NCI-H226 (cell line): ENCODE measurements at regions not wholly inside any gene's neighbourhood (a gene's known extent, or its start where the extent isn't known, plus 50 kb on each side); places are given as distances from the start of the nearest gene placed in this dataset.

Experiments used
- DNase-seq: peaks from one replicate; pipeline ENCODE4 v3.0.0-alpha.2; 2015

DNA sequence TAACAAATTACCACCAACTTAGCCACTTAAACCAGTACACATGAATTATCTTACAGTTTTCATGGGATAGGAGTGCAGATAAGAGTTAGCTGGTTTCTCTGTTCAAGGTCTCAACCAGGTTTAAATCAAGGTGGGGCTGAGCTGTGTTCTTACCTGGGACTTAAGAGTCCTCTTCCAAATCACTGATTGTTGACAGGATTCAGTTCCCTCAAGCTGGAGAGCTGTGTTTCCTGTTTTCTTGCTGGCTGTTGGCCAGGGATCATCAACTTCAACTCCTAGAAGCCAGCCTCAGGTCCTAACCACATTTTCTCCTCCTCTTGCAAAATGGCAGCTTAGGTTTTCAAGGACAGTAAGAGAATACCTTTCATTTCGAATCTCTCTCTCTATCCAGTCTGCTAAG, 123.8 kb upstream of the CHRM3 start:
- no peak for DNase-seq

- DNase-seq = no peak
These were observed 124.8 kb upstream of the CHRM3 start for GRCh38 chr1:239261521-239261920.

DNA sequence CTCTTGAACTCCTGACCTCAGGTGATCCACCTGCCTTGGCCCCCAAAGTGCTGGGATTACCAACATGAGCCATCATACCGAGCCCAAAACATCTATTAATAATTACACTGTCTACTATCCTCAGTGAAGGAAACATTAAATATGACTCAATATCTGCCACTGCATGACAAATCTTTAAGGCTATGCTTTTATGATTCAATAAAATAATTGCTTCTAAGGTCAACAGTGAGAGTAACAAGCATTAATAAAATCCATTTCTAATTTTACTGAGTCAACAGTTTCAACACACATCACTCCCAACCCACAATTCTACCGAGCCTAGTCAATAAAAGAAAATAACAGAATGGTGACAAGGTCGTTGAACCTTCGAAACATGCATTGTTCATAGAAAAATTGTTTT, 125.5 kb upstream of the CHRM3 start:
- no peak for DNase-seq

- no peak for DNase-seq
These were observed 130.7 kb upstream of the CHRM3 start for GRCh38 chr1:239255628-239256160.

DNA sequence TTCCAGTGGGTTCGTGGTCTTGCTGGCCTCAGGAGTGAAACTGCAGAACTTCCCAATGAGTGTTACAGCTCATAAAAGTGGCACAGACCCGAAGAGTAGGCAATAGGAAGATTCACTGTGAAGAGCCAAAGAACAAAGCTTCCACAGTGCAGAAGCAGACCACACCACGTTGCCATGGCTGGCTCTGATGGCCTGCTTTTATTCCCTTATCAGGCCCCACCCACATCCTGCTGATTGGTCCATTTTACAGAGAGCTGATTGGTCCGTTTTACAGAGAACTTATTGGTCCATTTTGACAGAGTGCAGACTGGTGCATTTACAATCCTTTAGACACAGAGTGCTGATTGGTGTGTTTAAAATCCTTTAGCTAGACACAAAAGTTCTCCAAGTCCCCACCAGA, 131.4 kb upstream of the CHRM3 start:
- DNase-seq = no peak

GRCh38 chr1:239253032-239253431, 133.3 kb upstream of the CHRM3 start:
- DNase-seq = no peak

DNA sequence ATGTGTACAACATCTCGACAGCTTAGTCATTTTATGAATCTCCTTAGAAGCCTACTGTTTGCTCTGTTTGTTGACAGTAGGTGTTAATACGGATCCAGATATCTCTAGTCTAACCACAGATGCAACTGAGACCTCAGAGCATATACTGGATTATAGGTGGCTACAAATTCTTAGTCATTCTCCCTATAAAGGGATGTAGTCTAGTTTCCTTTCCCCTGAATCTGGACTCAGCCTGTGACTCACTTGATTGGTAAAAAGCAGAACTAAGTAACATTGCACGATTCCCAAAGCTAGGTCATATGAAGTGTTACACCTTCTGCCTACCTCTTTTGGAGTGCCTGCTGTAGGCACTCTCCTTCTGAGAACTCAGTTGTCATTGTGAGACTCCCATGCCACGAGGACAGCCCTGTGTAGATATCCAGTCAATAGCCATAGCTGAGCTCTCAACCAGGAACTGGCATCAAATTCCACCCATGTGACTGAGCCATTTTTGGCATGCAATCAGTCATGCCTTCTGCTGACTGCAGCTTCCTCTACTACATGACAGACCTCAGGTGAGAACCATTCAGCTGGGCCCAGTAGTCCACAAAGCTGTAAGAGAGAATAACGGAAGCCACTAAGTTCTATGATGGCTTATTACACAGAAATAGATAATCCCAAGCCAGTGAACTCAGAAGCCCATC, 135.9 kb upstream of the CHRM3 start:
- peak; percentile 2 for DNase-seq

DNA sequence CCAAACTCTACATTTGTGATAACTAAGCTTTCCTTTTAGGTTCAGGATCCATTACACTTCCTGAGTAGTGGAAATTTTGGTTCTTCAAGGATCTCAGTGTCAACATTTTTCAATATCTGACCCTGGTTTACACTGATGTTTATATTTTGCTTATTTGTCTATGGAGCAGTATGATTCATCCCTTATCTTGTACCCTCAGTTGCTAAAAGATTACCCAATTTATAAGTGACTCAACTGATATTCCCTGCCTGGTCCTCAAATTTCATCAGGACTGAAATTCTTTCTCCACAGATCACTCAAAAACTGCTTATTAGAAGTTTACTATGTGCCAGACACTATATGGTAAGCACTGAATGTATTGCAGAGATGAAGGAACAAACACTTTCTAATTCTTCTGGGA, 139.1 kb upstream of the CHRM3 start:
- peak; percentile 48 for DNase-seq

DNA sequence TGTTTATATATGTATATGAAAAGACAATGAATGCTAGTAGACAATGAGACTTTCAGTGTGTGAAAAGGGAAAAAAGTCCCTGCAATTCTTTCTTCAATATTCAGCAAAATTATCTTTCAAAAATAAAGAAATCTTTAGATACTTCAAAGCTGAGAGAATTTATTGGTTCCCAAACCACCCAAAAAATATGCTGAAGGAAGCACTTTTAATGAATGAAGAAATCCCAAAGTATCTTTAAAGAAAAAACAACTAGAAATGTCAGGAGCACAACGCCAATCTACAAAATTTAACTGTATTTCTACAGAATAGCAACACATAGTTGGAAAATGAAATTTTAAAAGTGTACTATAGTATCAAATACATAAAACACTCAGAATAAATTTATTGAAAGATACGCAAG, 142.3 kb upstream of the CHRM3 start:
- no peak for DNase-seq

DNA sequence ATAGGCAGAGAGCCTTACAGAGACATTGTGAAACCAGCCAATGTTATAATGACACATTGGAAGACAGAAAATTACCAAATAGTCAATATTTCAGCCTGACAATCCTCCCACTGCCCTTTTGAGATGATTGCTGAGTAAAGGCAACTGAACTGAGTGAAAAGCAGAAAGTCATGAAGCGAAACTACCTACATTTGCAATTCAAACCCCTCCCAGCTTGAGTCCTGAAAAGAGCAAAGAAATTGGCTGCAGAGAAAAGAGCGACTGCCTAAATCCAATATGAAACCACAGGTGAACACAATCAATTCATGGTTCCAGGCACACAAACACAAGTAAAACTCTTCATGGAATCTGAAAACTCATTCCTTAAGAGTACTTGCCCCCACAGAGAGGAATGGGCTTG, 143.4 kb upstream of the CHRM3 start:
- no peak for DNase-seq

DNA sequence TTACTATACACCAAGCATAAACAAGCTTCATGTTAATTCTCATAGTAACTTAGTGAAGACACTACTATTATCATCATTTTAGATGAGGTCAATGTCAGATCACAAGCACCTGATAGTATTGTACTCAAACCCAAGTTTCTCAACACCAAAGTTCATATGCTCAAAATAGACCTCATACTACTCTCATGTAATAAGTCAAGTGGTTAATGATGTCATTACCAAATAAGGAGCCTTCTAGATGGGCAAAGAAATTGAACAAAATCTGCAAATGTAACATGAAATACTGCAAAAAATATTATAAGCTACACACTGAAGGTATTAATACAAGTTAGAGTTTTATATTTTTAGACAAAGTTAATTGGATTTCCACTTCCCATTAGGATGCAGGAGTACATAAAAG, 144.0 kb upstream of the CHRM3 start:
- DNase-seq = no peak

DNA sequence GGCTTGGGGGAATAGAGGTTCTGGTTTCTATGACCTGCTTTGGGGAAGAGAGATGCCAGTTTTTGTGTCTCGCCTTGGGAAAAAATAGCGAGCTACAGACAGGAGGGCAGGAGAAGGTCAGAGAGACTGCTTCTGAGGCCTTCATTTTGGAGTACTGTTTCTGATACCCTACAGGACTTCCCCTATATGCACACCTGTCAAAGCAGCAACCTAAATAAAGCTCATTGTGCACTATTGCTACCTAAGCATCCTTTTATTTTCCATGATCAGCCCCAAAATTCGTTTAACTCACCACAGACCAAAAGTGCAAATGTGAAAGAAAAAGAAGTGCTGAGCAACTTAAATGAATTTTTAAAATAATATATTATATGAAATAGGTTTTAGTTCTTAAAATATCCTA, 145.6 kb upstream of the CHRM3 start:
- DNase-seq = no peak

DNA sequence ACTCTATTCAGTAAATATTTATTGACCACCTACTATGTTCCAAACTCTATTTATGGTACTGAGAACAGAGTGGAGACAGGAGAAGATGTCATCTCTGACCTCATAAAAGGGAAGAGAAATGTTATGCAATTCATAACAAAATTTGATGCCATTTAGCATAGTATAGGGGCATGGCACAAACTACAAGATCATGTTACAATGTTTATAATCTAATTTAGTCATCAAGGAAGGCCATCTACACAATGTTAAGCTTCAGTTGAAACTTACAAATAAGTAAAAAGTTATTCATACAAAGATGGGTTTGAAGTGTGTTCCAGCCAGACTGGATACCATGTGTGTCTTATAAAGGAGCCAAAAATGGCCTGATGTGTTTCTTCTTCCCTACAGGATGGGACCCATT, 146.8 kb upstream of the CHRM3 start:
- no peak for DNase-seq

- no peak for DNase-seq
These were observed 148.5 kb upstream of the CHRM3 start for GRCh38 chr1:239237912-239238311.

GRCh38 chr1:239233626-239234025, 152.7 kb upstream of the CHRM3 start:
- no peak for DNase-seq

GRCh38 chr1:239232921-239233320, 153.4 kb upstream of the CHRM3 start:
- no peak for DNase-seq

DNA sequence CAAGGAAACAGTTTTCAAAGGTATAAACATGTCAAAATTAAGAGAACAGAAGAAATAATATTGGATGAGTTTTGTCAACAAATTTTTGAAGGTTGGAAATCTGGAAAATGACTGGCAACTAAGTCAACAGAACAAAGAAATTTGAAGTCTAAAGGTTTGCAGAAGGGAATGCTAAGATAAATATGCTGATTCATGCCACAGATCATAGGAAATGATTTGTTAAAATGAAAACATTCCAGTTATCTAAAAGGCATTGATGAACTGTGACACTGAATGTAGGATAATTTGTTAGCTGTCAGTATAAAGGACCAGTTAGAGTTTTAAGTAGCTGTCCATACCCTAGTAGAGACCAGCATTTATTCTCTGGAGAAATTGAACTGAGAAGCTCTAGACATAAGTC, 157.9 kb upstream of the CHRM3 start:
- no peak for DNase-seq

DNA sequence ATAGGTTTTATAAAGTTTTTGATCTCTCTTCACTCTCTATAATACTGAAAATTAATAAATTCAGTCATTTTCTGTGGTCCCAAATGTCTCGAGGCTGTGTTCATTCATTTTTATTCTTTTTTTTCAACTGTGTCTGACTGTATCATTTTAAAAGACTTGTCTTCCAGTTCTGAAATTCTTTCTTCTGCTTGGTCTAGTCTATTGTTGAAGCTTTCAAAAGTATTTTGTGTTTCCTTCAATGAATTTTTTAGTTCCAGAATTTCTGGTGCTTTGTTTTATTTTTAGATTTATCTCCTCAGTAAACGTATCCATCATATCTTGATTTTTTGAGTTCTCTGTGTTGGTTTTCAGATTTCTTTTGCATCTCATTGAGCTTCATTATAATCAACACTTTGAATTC, 161.0 kb upstream of the CHRM3 start:
- DNase-seq = no peak

DNA sequence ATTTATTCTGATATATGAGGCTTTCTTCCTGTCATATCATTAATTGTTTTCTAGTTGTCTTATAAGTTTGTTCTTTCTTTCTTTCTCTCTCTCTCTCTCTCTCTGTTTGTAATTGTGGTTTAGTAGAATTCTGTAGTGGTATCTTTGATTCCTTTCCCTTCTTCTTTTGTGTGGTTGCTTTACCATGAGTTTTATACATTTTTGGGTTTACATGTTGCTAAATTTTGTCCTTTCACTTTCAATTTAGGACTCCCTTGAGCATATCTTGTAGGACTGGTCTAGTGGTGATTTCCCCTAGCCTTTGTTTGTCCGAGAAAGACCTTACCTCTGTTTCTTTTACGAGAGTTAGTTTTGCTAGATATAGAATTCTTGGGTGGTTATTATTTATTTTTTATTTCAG, 162.3 kb upstream of the CHRM3 start:
- DNase-seq = no peak

DNA sequence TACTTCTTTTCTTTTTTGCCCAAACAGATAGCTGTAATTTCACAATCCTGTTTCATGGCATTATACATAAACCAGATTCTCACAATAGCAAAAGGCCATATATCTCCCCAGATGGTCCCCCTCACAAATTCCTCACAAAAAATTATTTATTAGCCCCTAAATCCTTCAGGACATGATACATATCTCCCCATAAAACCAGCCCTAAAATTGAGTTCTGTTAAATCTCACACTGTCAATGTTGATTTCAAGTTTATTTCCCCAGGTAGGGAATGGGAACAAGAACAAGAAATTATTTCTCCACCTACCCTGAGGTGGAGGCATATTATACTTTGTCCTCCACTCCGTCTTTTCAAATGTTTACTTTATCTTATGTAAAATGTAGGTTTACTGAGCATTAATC, 163.4 kb upstream of the CHRM3 start:
- no peak for DNase-seq

GRCh38 chr1:239221656-239222055, 164.7 kb upstream of the CHRM3 start:
- no peak for DNase-seq

DNA sequence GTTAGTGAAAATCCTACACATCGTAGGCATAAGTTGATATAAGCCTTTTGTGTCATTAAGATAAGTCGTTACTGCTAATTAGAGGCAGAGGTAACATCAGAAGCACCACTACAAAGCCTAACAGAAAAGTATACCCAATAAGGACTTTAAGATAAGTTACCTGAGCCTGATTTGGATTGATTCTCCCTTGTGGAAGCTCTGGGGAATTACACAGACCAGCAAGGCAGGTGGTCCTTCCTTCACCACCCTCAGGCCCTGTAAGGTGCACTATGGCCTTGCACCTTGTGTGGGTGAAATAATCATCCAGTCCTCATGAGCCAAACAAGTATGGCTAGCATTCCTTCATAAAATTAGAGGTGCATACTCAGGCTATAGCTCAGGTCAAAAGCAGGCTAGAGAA, 166.7 kb upstream of the CHRM3 start:
- DNase-seq = no peak

- peak; percentile 11 for DNase-seq
These were observed 168.1 kb upstream of the CHRM3 start for GRCh38 chr1:239218301-239218700.

DNA sequence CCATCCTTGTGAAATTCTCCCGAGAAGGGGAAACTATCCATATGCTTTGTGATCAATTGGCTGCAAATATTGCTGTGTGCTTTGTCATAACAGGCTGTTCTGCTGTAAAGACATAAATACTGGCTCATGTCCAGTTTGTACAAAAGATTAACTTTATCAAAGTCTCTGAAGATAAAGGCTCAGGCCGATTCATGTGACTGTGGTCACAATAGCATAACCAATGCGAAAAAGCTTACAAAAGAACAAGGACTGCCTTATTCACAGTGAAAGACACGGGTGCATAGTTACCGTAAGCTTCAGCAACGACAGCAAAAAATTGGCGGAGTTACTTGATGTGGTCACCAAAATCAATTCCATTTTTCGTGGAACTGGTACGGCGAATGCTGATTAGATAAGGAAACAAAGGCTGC, 173.6 kb upstream of the CHRM3 start:
- no peak for DNase-seq

DNA sequence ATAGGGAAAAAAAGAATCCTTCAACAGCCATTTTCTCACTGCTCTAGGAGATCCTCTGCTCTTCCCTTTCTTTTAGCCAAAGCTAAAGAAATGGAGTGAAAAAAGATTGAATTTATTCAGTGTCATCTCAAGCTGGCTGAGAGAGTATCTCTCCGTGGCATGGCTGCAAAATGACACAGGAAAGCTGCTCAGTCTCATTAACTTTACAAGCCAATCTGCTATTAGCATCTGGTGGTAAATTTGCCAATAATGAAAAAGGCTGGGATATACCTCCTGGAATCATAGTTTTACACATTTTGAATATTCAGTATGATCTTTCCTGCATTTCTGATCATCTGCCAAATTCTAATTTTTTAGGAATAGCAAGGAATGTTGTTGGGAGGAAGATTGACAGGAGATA, 176.8 kb upstream of the CHRM3 start:
- no peak for DNase-seq
